GM12872 (cell line): ENCODE measurements at regions not wholly inside any gene's neighbourhood (a gene's known extent, or its start where the extent isn't known, plus 50 kb on each side); places are given as distances from the start of the nearest gene placed in this dataset.

Experiments used
- CTCF ChIP-seq: IDR thresholded peaks from 3 replicates; pipeline ENCODE4 v1.5.1; 2011; ENCODE audit warnings: low read depth, mild to moderate bottlenecking, low read length, moderate library complexity; ENCODE audit not compliant: insufficient read depth

- TF ChIP-seq CTCF: no peak
Measured at GRCh38 chr1:239186487-239186886, 199.9 kb upstream of the CHRM3 start.

DNA sequence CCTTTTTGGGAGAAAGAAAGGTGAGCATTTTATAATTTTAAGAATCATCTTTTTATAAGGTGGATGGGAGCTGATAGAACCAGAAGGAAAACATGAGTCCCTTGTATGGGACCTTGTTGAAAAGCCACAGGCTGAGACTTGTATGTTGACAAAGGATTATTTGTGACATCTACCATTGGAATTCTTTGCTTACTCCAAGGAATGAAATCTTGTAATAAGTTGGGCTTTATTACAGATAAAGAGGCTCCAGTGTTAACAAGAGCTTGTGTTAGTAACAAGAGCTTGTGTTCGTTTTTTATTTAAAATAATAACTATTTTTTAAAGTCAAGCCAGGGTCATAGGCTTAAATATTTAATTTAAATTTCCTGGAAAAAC, 201.1 kb upstream of the CHRM3 start:
- no peak for TF ChIP-seq CTCF

DNA sequence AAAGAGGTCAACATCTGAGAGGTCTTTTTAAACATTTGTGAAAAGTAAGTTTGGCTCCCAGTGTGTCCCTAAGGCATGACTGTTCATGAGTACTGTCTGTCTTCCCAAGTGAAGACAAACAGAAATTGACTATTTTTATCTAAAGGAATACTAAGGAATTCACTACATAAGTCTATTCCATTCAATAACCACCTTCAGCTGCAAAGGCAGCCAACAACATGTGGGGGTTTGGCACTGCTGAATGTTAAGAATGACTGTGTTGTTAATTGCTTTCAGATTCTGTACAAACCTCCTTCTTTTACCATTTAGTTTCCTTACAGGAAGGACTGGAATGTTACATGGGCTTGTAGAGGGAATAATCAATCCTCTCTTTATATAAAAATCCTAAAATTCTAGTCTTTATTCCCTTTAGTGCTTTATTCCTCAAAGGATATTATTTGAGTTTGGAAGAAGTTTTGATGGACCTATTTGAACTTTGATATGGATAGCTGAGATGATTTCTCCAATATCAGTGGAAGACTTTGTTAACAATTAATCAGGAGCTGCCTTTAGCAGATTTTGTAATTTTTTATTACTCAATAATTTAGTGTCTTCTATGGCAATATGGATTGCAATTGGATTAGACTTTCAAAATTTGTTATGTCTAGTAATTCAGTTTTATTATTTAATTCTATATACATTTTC, 201.7 kb upstream of the CHRM3 start:
- no peak for TF ChIP-seq CTCF

DNA sequence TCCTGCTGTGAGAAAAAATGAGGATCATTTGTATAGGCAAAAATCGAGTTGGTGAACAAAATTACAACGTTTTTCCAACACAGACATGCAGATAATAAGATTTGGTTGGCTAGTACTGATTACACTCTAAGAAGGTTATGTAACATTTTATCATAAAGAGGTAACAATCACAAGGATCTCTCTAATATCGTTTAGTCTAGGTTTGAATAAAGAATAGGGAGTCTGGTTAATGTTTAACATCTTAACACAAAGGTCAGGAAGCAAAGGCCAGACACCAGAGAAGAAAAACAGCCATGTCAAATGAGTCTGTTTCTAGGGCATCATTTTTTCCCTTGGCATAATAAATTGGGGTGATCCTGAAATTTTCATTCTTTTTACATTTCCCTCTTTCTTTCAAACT, 207.4 kb upstream of the CHRM3 start:
- no peak for TF ChIP-seq CTCF

DNA sequence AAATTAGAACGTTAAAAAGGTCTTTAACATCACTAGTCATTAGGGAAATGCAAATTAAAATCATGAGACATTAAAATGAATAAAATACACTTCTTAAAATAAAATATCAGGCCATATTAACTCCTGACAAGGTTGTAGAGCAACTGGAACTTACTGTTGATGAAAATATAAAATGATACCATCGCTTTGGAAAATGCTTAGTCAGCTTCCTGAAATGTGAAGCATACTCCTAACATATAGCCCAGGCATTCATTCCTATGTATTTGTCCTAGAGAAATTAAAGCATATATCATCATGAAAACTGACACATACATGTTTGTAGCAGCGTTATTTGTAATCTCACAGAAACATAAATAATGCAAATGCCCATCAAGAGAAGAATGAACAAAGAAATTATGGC, 211.5 kb upstream of the CHRM3 start:
- TF ChIP-seq CTCF: no peak

- TF ChIP-seq CTCF: no peak
Measured at GRCh38 chr1:239170828-239171227, 215.5 kb upstream of the CHRM3 start.

DNA sequence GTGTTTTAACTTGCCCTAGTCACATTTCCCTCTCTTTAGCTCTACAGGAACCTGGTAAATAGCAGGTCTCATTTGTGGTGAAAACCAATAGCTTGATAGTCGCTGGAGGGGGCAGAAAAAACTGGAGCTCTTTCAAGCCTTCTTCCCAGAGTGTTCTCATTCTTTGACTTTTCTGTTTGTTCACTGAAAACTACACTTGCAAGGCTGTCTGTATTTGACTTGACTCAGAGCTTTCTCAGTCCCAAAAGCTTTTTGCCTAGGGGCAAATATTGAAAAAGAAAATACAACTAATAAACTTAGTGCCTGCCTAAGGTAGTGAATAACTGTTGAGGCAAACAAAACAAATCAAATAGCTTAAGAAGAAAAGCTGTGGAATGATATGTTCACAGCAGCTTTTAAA, 217.1 kb upstream of the CHRM3 start:
- no peak for TF ChIP-seq CTCF
